ENCODE measurements at regions not wholly inside any gene's neighbourhood (a gene's known extent, or its start where the extent isn't known, plus 50 kb on each side); places are given as distances from the start of the nearest gene placed in this dataset.

GRCh38 chr1:93815366-93816110, 63.5 kb downstream of the DNTTIP2 start:
- in situ Hi-C loops (cut with HindIII; ENCODE audit: low sequenced_read_pairs) = loop anchor here (10.0 kb wide), 2 partner anchors 141 to 361 kb away; no protein-coding TSS in a partner anchor

GRCh38 chr1:93814795-93815340, 64.1 kb downstream of the DNTTIP2 start:
- in situ Hi-C loops (cut with HindIII; ENCODE audit: low sequenced_read_pairs) = loop anchor here (5.0 to 10.0 kb wide), 4 partner anchors 78 to 360 kb away; no protein-coding TSS in a partner anchor

- in situ Hi-C loops (cut with HindIII; ENCODE audit: low sequenced_read_pairs) = loop anchor here (5.0 to 10.0 kb wide), 4 partner anchors 77 to 359 kb away; no protein-coding TSS in a partner anchor
These were observed 64.8 kb downstream of the DNTTIP2 start for GRCh38 chr1:93814059-93814794.

GRCh38 chr1:93813076-93813475, 65.9 kb downstream of the DNTTIP2 start:
- in situ Hi-C loops (cut with HindIII; ENCODE audit: low sequenced_read_pairs) = loop anchor here (5.0 to 10.0 kb wide), 4 partner anchors 76 to 358 kb away; no protein-coding TSS in a partner anchor

- in situ Hi-C loops (cut with HindIII; ENCODE audit: low sequenced_read_pairs) = loop anchor here (5.0 to 10.0 kb wide), 4 partner anchors 74 to 357 kb away; no protein-coding TSS in a partner anchor
These were observed 67.5 kb downstream of the DNTTIP2 start for GRCh38 chr1:93811326-93812065.

- in situ Hi-C loops (cut with HindIII; ENCODE audit: low sequenced_read_pairs) = loop anchor here (5.0 to 10.0 kb wide), 4 partner anchors 73 to 356 kb away; no protein-coding TSS in a partner anchor
These were observed 68.7 kb downstream of the DNTTIP2 start for GRCh38 chr1:93810316-93810715.

GRCh38 chr1:93808871-93809270, 70.1 kb downstream of the DNTTIP2 start:
- in situ Hi-C loops (cut with HindIII; ENCODE audit: low sequenced_read_pairs) = no loop called here

GRCh38 chr1:93807311-93807930, 71.6 kb downstream of the DNTTIP2 start:
- in situ Hi-C loops (cut with HindIII; ENCODE audit: low sequenced_read_pairs) = no loop called here

GRCh38 chr1:93805027-93805610, 73.9 kb downstream of the DNTTIP2 start:
- in situ Hi-C loops (cut with HindIII; ENCODE audit: low sequenced_read_pairs) = no loop called here

- in situ Hi-C loops (cut with HindIII; ENCODE audit: low sequenced_read_pairs) = no loop called here
These were observed 74.6 kb downstream of the DNTTIP2 start for GRCh38 chr1:93804412-93804811.

GRCh38 chr1:93801471-93801870, 77.5 kb downstream of the DNTTIP2 start:
- in situ Hi-C loops (cut with HindIII; ENCODE audit: low sequenced_read_pairs) = no loop called here

- in situ Hi-C loops (cut with HindIII; ENCODE audit: low sequenced_read_pairs) = no loop called here
These were observed 78.2 kb downstream of the DNTTIP2 start for GRCh38 chr1:93800856-93801255.

- in situ Hi-C loops (cut with HindIII; ENCODE audit: low sequenced_read_pairs) = no loop called here
These were observed 80.7 kb downstream of the DNTTIP2 start for GRCh38 chr1:93798291-93798690.

GRCh38 chr1:93784538-93784937, 94.5 kb downstream of the DNTTIP2 start:
- in situ Hi-C loops (cut with HindIII; ENCODE audit: low sequenced_read_pairs) = no loop called here

- in situ Hi-C loops (cut with HindIII; ENCODE audit: low sequenced_read_pairs) = no loop called here
These were observed 95.1 kb downstream of the DNTTIP2 start for GRCh38 chr1:93783876-93784275.

GRCh38 chr1:93779540-93780165, 98.0 kb upstream of the BCAR3 start:
- in situ Hi-C loops (cut with HindIII; ENCODE audit: low sequenced_read_pairs) = no loop called here

- in situ Hi-C loops (cut with HindIII; ENCODE audit: low sequenced_read_pairs) = no loop called here
These were observed 96.8 kb upstream of the BCAR3 start for GRCh38 chr1:93778457-93778856.

GRCh38 chr1:93777255-93777654, 95.6 kb upstream of the BCAR3 start:
- in situ Hi-C loops (cut with HindIII; ENCODE audit: low sequenced_read_pairs) = no loop called here

GRCh38 chr1:93776728-93777127, 95.1 kb upstream of the BCAR3 start:
- in situ Hi-C loops (cut with HindIII; ENCODE audit: low sequenced_read_pairs) = no loop called here
